ENCODE measurements at regions not wholly inside any gene's neighbourhood (a gene's known extent, or its start where the extent isn't known, plus 50 kb on each side); places are given as distances from the start of the nearest gene placed in this dataset.

DNA sequence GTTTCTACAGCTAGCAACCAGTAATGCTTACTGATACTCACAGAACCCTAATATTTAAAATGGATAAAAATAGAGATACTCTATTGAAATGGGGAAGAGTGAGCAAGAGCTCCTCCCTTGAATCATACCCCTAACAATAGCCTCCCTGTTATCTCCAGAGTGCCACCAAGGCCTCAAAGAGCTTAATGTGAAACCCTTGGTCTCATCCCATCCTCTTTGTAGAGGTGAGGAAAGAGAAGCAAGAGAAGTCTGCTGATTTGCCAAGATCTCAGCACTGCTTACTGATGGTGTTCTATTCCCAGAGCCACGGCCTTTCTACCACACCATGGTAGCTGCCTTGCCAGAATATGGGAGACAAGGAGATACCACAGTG lies 463.4 kb upstream of the PROK2 start:
- Histone ChIP-seq H3K4me3 (ENCODE audit: extremely low read depth in 1 of 4, insufficient read depth in 2 of 4, low read depth in 3 of 4, low read length in 4 of 4) (no peak overlapping the region), H2BK120ac (replicated peaks; ENCODE audit: low read depth, low read length) (no peak overlapping the region), H3K4ac (replicated peaks; ENCODE audit: insufficient read length, low read depth, low read length) (no peak overlapping the region), H2BK5ac (ENCODE audit: low read depth, low read length) (no peak overlapping the region), H3K36me3 (ENCODE audit: control insufficient read depth in 2 of 4, insufficient read depth in 4 of 4, low read length in 3 of 4) (no peaks in the 10 kb centered on the region), H4K91ac (replicated peaks; ENCODE audit: insufficient read length, low read length) (no peak overlapping the region), H3K9me3 (ENCODE audit: insufficient read depth in 2 of 2, low read depth in 1 of 2, low read length in 1 of 2) (peaks cover 0 to 3% of the 10 kb centered on the region in 2 experiments; a peak in 2 of 4 replicates), H3K27ac (ENCODE audit: low read depth, low read length) (no peak overlapping the region), H3K27me3 (replicated peaks in 1 of 4; ENCODE audit: control insufficient read depth in 3 of 4, extremely low read depth in 1 of 4, insufficient read depth in 3 of 4, low read length in 3 of 4) (no peaks in the 10 kb centered on the region), H4K20me1 (replicated peaks in 1 of 2; ENCODE audit: control insufficient read depth in 1 of 2, insufficient read depth in 2 of 2, low read length in 2 of 2) (no peaks in the 10 kb centered on the region), H2BK15ac (ENCODE audit: low read length) (no peak overlapping the region), H2BK20ac (ENCODE audit: low read length) (no peak overlapping the region), H2AK5ac (ENCODE audit: low read depth, low read length) (no peak overlapping the region), H3K9ac (replicated peaks in 1 of 4; ENCODE audit: extremely low read depth in 1 of 4, low read depth in 3 of 4, low read length in 3 of 4) (no peak overlapping the region), H3K18ac (ENCODE audit: extremely low read depth, low read length) (no peak overlapping the region), H4K5ac (ENCODE audit: insufficient read length, low read depth, low read length) (no peak overlapping the region), H2AFZ (ENCODE audit: low read length) (no peak overlapping the region), H3K4me2 (ENCODE audit: insufficient read depth in 1 of 2, low read depth in 2 of 2, low read length in 2 of 2) (no peak overlapping the region), H3K4me1 (replicated peaks in 1 of 4; ENCODE audit: control insufficient read depth in 3 of 4, insufficient read depth in 4 of 4, low read length in 3 of 4) (0 out of 7 replicates have a peak, but pooled peaks cover 0 to 2% (median 0%) of the 10 kb centered on the region in 4 experiments), H4K8ac (ENCODE audit: extremely low read depth, insufficient read depth, low read length) (no peak overlapping the region), H3K14ac (ENCODE audit: insufficient read length) (no peak overlapping the region), H3K56ac (replicated peaks; ENCODE audit: insufficient read length, low read depth, low read length) (no peak overlapping the region), H3K79me1 (ENCODE audit: low read depth, low read length) (no peaks in the 10 kb centered on the region), H2BK12ac (ENCODE audit: low read depth, low read length) (no peak overlapping the region), H3K23me2 (ENCODE audit: low read depth, low read length) (no peaks in the 10 kb centered on the region; the same call in 1 of the 2 replicates), H3K23ac (ENCODE audit: insufficient read length) (no peak overlapping the region), H3K79me2 (ENCODE audit: control insufficient read depth in 1 of 2, insufficient read depth in 2 of 2, low read length in 2 of 2) (no peaks in the 10 kb centered on the region)
- ChIA-PET POLR2A (ENCODE audit: partially characterized antibody) (no interaction called here), CTCF (ENCODE audit: partially characterized antibody) (interaction anchor here (0.7 to 2.3 kb wide), 4 partner anchors 8 to 215 kb away, joined by 3 to 9 read pairs (median 3); no protein-coding TSS in a partner anchor)
- FAIRE-seq = no peak
- 0% methylated on average over 1 of the region's 1 CpG; no CpG with 5 or more reads in 1 of the 2 experiments for WGBS, 2 experiments (ENCODE audit: extremely low coverage in 1 of 2, insufficient coverage in 1 of 2, insufficient read length in 1 of 2, insufficient replicate concordance in 2 of 2, low coverage in 1 of 2, low lambda C conversion rate in 2 of 2, missing lambda C conversion rate in 1 of 2)
- DNase-seq (ENCODE audit: low read depth in 1 of 2, low spot score in 2 of 2) = no peak
- TF ChIP-seq TBP (IDR thresholded peaks at IDR 0.05; ENCODE audit: low read depth, low read length) = no peak
- no peak for TF ChIP-seq GABPA (IDR thresholded peaks at IDR 0.05; ENCODE audit: borderline replicate concordance, insufficient read depth, low read length)
- no peak for TF ChIP-seq KDM4A (IDR thresholded peaks at IDR 0.05; ENCODE audit: low read depth, low read length, severe bottlenecking)
- TF ChIP-seq, protein P1, sequence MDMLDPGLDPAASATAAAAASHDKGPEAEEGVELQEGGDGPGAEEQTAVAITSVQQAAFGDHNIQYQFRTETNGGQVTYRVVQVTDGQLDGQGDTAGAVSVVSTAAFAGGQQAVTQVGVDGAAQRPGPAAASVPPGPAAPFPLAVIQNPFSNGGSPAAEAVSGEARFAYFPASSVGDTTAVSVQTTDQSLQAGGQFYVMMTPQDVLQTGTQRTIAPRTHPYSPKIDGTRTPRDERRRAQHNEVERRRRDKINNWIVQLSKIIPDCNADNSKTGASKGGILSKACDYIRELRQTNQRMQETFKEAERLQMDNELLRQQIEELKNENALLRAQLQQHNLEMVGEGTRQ (IDR thresholded peaks at IDR 0.05; ENCODE audit: low read length) = no peak
- no peak for TF ChIP-seq EGR1 (IDR thresholded peaks at IDR 0.05; ENCODE audit: borderline replicate concordance, low read depth, low read length)
- no peak for TF ChIP-seq SIN3A (conservative IDR thresholded peaks at IDR 0.05 in 1 of 2, IDR thresholded peaks at IDR 0.05 in 1 of 2; ENCODE audit: low read depth in 1 of 2, low read length in 2 of 2)
- TF ChIP-seq SIRT6 (IDR thresholded peaks at IDR 0.05; ENCODE audit: low read length) = no peak
- TF ChIP-seq TAF7 (optimal IDR thresholded peaks at IDR 0.05; ENCODE audit: borderline replicate concordance, low read depth, low read length) = no peak
- TF ChIP-seq EP300 (IDR thresholded peaks at IDR 0.05; ENCODE audit: borderline replicate concordance in 1 of 2, low read depth in 2 of 2, low read length in 2 of 2) = no peak
- TF ChIP-seq E2F6 (IDR thresholded peaks at IDR 0.05) = no peak
- no peak for TF ChIP-seq ASH2L (IDR thresholded peaks at IDR 0.05; ENCODE audit: low read length)
- TF ChIP-seq POU5F1 (IDR thresholded peaks at IDR 0.05; ENCODE audit: low read depth, low read length) = no peak
- TF ChIP-seq RFX5 (IDR thresholded peaks at IDR 0.05; ENCODE audit: borderline replicate concordance, low read depth, low read length) = no peak

Data from H1 (cell line).